Body of pancreas (tissue), 4 donors: ENCODE measurements at regions not wholly inside any gene's neighbourhood (a gene's known extent, or its start where the extent isn't known, plus 50 kb on each side); places are given as distances from the start of the nearest gene placed in this dataset.

ENCODE experiments used
- CTCF ChIP-seq, 7 experiments: fragments of 450-650 bp in 4 of 7; fragments of 200-600 bp in 3 of 7; sonication (generic) in 3 of 7; IDR thresholded peaks; one replicate each; pipeline ENCODE4 v1.5.1; 2016 to 2019; ENCODE audit warnings: antibody characterized with exemption in 7 of 7
- POLR2A ChIP-seq, 3 donors: fragments of 450-650 bp; IDR thresholded peaks; one replicate each; pipeline ENCODE4 v1.6.1; 2016; ENCODE audit warnings: antibody characterized with exemption in 3 of 3, mild to moderate bottlenecking in 2 of 3

- TF ChIP-seq CTCF (IDR thresholded peaks at IDR 0.05) (no peak), POLR2A (IDR thresholded peaks at IDR 0.05) (no peak)
These were observed 188.1 kb upstream of the CCL2 start for GRCh38 chr17:34067011-34067410.
